ENCODE measurements at regions not wholly inside any gene's neighbourhood (a gene's known extent, or its start where the extent isn't known, plus 50 kb on each side); places are given as distances from the start of the nearest gene placed in this dataset.

DNA sequence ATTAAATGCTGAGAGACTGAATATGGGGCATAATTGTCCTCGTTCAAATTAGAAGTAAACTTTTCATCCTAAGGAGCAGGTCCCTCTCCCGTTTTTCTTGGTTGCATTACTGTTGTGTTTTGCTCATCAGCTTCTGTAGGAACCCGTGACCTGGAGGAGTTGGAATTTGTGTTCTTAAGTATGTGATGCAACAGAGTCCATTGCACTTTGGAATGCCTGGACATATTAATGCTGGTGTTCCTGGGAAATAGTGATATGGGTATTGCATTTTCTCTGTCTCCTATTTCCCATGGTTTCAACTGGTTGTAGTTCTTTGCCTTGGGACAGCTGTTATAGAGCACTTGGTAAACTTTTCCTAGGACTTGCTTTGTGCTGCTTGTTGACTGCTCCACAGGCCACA, 417.8 kb upstream of the LCORL start:
- Mint-ChIP-seq H3K4me1 (peaks cover 10% of the 10 kb centered on the region in 2 experiments), H3K27me3 (ENCODE audit: low read depth) (peaks cover 2% of the 10 kb centered on the region; the same call in 1 of the 2 replicates), H3K9me3 (peaks cover 5% of the 10 kb centered on the region in 2 experiments; a peak in 3 of 5 replicates), H3K27ac (no peak overlapping the region), H3K36me3 (ENCODE audit: insufficient read depth in 1 of 3, low read depth in 3 of 3) (peaks cover 0 to 5% (median 1%) of the 10 kb centered on the region in 3 experiments; a peak in 1 of 7 replicates), H3K4me3 (no peak overlapping the region)
- no CpG with 5 or more reads among the region's 3 CpGs for WGBS (ENCODE audit: extremely low coverage, insufficient read length, low lambda C conversion rate)
- TF ChIP-seq, protein P1, sequence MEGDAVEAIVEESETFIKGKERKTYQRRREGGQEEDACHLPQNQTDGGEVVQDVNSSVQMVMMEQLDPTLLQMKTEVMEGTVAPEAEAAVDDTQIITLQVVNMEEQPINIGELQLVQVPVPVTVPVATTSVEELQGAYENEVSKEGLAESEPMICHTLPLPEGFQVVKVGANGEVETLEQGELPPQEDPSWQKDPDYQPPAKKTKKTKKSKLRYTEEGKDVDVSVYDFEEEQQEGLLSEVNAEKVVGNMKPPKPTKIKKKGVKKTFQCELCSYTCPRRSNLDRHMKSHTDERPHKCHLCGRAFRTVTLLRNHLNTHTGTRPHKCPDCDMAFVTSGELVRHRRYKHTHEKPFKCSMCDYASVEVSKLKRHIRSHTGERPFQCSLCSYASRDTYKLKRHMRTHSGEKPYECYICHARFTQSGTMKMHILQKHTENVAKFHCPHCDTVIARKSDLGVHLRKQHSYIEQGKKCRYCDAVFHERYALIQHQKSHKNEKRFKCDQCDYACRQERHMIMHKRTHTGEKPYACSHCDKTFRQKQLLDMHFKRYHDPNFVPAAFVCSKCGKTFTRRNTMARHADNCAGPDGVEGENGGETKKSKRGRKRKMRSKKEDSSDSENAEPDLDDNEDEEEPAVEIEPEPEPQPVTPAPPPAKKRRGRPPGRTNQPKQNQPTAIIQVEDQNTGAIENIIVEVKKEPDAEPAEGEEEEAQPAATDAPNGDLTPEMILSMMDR (conservative IDR thresholded peaks at IDR 0.05): no peak
- no peak overlapping the region for H2BK12ac ChIP-seq (ENCODE audit: insufficient read length, low read depth, low read length)
- no peak overlapping the region for H2AK5ac ChIP-seq (ENCODE audit: insufficient read length, low read length)
- H3T11ph ChIP-seq (ENCODE audit: low read length): no peak overlapping the region
- no peaks in the 10 kb centered on the region for H3K9me3 ChIP-seq (ENCODE audit: control insufficient read depth, low read depth, low read length)
- no peak overlapping the region for H3K4ac ChIP-seq (ENCODE audit: low read depth, low read length)
- H3K27me3 ChIP-seq (ENCODE audit: insufficient read depth, low read length): no peaks in the 10 kb centered on the region
- no peak overlapping the region for H2BK5ac ChIP-seq (ENCODE audit: insufficient read length, low read length)
- H2BK15ac ChIP-seq (ENCODE audit: low read depth, low read length): no peak overlapping the region
- no peak overlapping the region for H3K14ac ChIP-seq (ENCODE audit: insufficient read depth, low read length)
- no peaks in the 10 kb centered on the region for H3K4me1 ChIP-seq (ENCODE audit: insufficient read depth, low read length)
- H3K18ac ChIP-seq (ENCODE audit: insufficient read length, low read depth, low read length): no peak overlapping the region
- H3K4me2 ChIP-seq (ENCODE audit: insufficient read depth, insufficient read length, low read length): no peak overlapping the region
- DNase-seq: no peak
- no peak overlapping the region for H3K56ac ChIP-seq (ENCODE audit: insufficient read length, low read depth, low read length)
- H3K9ac ChIP-seq (ENCODE audit: extremely low read depth, insufficient read length, low read length): no peak overlapping the region
- H2BK120ac ChIP-seq (ENCODE audit: low read depth, low read length, poor library complexity, severe bottlenecking): no peak overlapping the region
- no peak overlapping the region for H4K5ac ChIP-seq (ENCODE audit: insufficient read length, low read depth, low read length)
- no peaks in the 10 kb centered on the region for H3K79me1 ChIP-seq (ENCODE audit: insufficient read depth, low read depth, low read length, poor library complexity, severe bottlenecking)
- no peak overlapping the region for H3K23ac ChIP-seq (ENCODE audit: insufficient read length, low read depth, low read length)
- no peak overlapping the region for H2AFZ ChIP-seq (ENCODE audit: low read length)
- H2BK20ac ChIP-seq (ENCODE audit: low read depth, low read length, poor library complexity, severe bottlenecking): no peak overlapping the region
- no peak overlapping the region for H4K8ac ChIP-seq (replicated peaks; ENCODE audit: insufficient read length, low read depth, low read length)
- H4K91ac ChIP-seq (ENCODE audit: insufficient read length, low read depth, low read length): no peak overlapping the region
- no peaks in the 10 kb centered on the region for H3K79me2 ChIP-seq (ENCODE audit: insufficient read depth, low read length)
- no peaks in the 10 kb centered on the region for H3K23me2 ChIP-seq (ENCODE audit: insufficient read length, low read depth, low read length, poor library complexity, severe bottlenecking)
- no peak overlapping the region for H3K27ac ChIP-seq (ENCODE audit: insufficient read length, low read depth, low read length)
- H4K20me1 ChIP-seq (ENCODE audit: control insufficient read depth, insufficient read depth, insufficient read length): no peaks in the 10 kb centered on the region
